GM12878 (cell line): ENCODE measurements at regions not wholly inside any gene's neighbourhood (a gene's known extent, or its start where the extent isn't known, plus 50 kb on each side); places are given as distances from the start of the nearest gene placed in this dataset.

Source experiments
- ATAC-seq: fragments of 200-7000 bp; cut with Tn5 transposase; 3 replicates; pipeline ENCODE4 v1.9.1; 2020; ENCODE audit warnings: mild to moderate bottlenecking, moderate library complexity
- BruUV-seq: library from RNA; stranded (reverse); fragments of 400-500 nt; replicated peaks from 2 replicates; lab custom pipeline; 2021; lab: Mats Ljungman, UMichigan
- CTCF ChIA-PET: fragments of 300-600 bp; sonication (Branson Sonifier 250); formaldehyde crosslinking; extraction: SDS; loops from one replicate; lab custom pipeline; 2021; ENCODE audit warnings: inconsistent platforms; lab: Yijun Ruan, JAX
- POLR2A ChIA-PET: fragments of 350-600 bp; formaldehyde crosslinking; extraction: SDS; loops from one replicate; lab custom pipeline; 2021; ENCODE audit warnings: inconsistent platforms; lab: Charles Lee
- RAD21 ChIA-PET: fragments of 300-600 bp; sonication (Branson Sonifier 250); formaldehyde crosslinking; loops from one replicate; lab custom pipeline; 2023; ENCODE audit warnings: antibody characterized with exemption; ENCODE audit not compliant: unreplicated experiment; lab: Charles Lee
- SMC1A ChIA-PET: fragments of 300-600 bp; sonication (Branson Sonifier 250); formaldehyde crosslinking; loops from one replicate; lab custom pipeline; 2023; ENCODE audit not compliant: unreplicated experiment, uncharacterized antibody; lab: Charles Lee
- DNase-seq: peaks from one replicate; pipeline ENCODE4 v3.0.0-alpha.2; 2011; ENCODE audit warnings: low read depth, low spot score
- FAIRE-seq: peaks from 3 replicates; lab custom pipeline; 2011; peaks lifted over from hg19 to GRCh38; lab: Jason Lieb, UNC
- H2AFZ ChIP-seq: 2 replicates; pipeline ENCODE4 v1.6.0; 2011; ENCODE audit warnings: low read depth, low read length, control low read depth; ENCODE audit not compliant: control insufficient read depth
- H3K27ac ChIP-seq: 2 replicates; pipeline ENCODE4 v1.5.1; 2011; ENCODE audit warnings: control low read depth; ENCODE audit not compliant: control insufficient read depth, insufficient read depth
- H3K27me3 ChIP-seq, 2 experiments: replicated peaks in 1 of 2; 2 replicates each; pipeline versions ENCODE4 v1.6.0 to v1.6.1; 2011; ENCODE audit warnings: low read length in 1 of 2; ENCODE audit not compliant: control insufficient read depth in 2 of 2, insufficient read depth in 2 of 2
- H3K36me3 ChIP-seq, 2 experiments: 2 replicates each; pipeline ENCODE4 v1.5.1; 2011; ENCODE audit warnings: low read length in 1 of 2; ENCODE audit not compliant: control insufficient read depth in 2 of 2, insufficient read depth in 2 of 2
- H3K4me1 ChIP-seq: 2 replicates; pipeline ENCODE4 v1.6.1; 2011; ENCODE audit warnings: mild to moderate bottlenecking, low read length, moderate library complexity, mixed read lengths; ENCODE audit not compliant: control insufficient read depth, insufficient read depth
- H3K4me2 ChIP-seq: 2 replicates; pipeline ENCODE4 v1.6.0; 2011; ENCODE audit warnings: control low read depth; ENCODE audit not compliant: control insufficient read depth, insufficient read depth
- H3K4me3 ChIP-seq: fragments of 200-600 bp; sonication (generic); 2 replicates; pipeline ENCODE4 v1.5.1; 2016
- H3K79me2 ChIP-seq: 2 replicates; pipeline ENCODE4 v1.6.0; 2011; ENCODE audit warnings: low read length; ENCODE audit not compliant: control insufficient read depth, insufficient read depth
- H3K9ac ChIP-seq: 2 replicates; pipeline ENCODE4 v1.8.0; 2011; ENCODE audit warnings: low read length, control low read depth, mixed read lengths; ENCODE audit not compliant: control insufficient read depth, insufficient read depth
- H3K9me3 ChIP-seq: replicated peaks from 3 replicates; pipeline ENCODE4 v1.5.1; 2011; ENCODE audit warnings: mild to moderate bottlenecking, low read length; ENCODE audit not compliant: control insufficient read depth, insufficient read depth
- H4K20me1 ChIP-seq: 2 replicates; pipeline ENCODE4 v1.6.0; 2011; ENCODE audit not compliant: control insufficient read depth, insufficient read depth
- BHLHE40 ChIP-seq, 2 experiments: fragments of 450-650 bp in 1 of 2; IDR thresholded peaks; 2 replicates each; pipeline ENCODE4 v1.6.1; 2011 to 2017; ENCODE audit warnings: low read depth in 2 of 2, borderline replicate concordance in 1 of 2, improper control_type of control experiment in 1 of 2, low read length in 1 of 2, mild to moderate bottlenecking in 1 of 2
- IRF4 ChIP-seq: IDR thresholded peaks from 2 replicates; pipeline ENCODE4 v1.6.1; 2011; ENCODE audit warnings: low read depth, low read length
- JUND ChIP-seq: IDR thresholded peaks from 2 replicates; pipeline ENCODE4 v1.6.1; 2012; ENCODE audit warnings: low read depth, mild to moderate bottlenecking, low read length, improper control_type of control experiment, moderate library complexity
- MEF2B ChIP-seq: fragments of 450-650 bp; IDR thresholded peaks from 2 replicates; pipeline ENCODE4 v1.6.1; 2018; ENCODE audit warnings: mild to moderate bottlenecking, moderate library complexity; ENCODE audit not compliant: partially characterized antibody, poor library complexity, severe bottlenecking
- RUNX3 ChIP-seq: IDR thresholded peaks from 2 replicates; pipeline ENCODE4 v1.6.1; 2012; ENCODE audit warnings: low read length, inconsistent platforms
- SIN3A ChIP-seq: IDR thresholded peaks from 2 replicates; pipeline ENCODE4 v1.6.1; 2012; ENCODE audit warnings: low read depth, low read length, improper control_type of control experiment
- SPI1 ChIP-seq: IDR thresholded peaks from 2 replicates; pipeline ENCODE4 v1.6.1; 2011; ENCODE audit warnings: low read depth, mild to moderate bottlenecking, low read length, moderate library complexity, borderline replicate concordance; ENCODE audit not compliant: insufficient read depth
- ZNF274 ChIP-seq: IDR thresholded peaks from one replicate; pipeline ENCODE4 v1.8.0; 2011; ENCODE audit not compliant: insufficient read length, insufficient read depth
- WGBS: methylation state at CpG from one replicate; pipeline ENCODE4 v1.1.6; 2016; ENCODE audit warnings: low lambda C conversion rate; ENCODE audit not compliant: insufficient replicate concordance, insufficient coverage; ENCODE audit errors: missing lambda C conversion rate; 5-methylcytosine and 5-hydroxymethylcytosine counted together
- in situ Hi-C: fragments of 300-500 bp; cut with MboI; formaldehyde crosslinking; loops from 9 replicates; pipeline ENCODE4 v1.14.3; 2018; ENCODE audit warnings: mixed read lengths
- intact Hi-C: fragments of 100-400 bp; cut with micrococcal nuclease; formaldehyde crosslinking; loops from one replicate; pipeline ENCODE4 v1.14.2; 2022; ENCODE audit not compliant: unreplicated experiment

- H3K9ac ChIP-seq: no peak overlapping the region
- WGBS: 33% methylated on average over 9 of the region's 9 CpGs
- CTCF ChIA-PET: interaction anchor here (0.6 kb wide), 1 partner anchor 552 kb away, joined by 3 read pairs; no protein-coding TSS in a partner anchor
- BruUV-seq: no TSS peak
- in situ Hi-C loops (no loop called here), intact Hi-C loops (no loop called here)
- H2AFZ ChIP-seq: no peak overlapping the region
- H3K27ac ChIP-seq: no peak overlapping the region
- H3K79me2 ChIP-seq: no peaks in the 10 kb centered on the region
- TF ChIP-seq JUND (no peak), RUNX3 (no peak), MEF2B (no peak), SPI1 (no peak), BHLHE40 (IDR thresholded peaks at IDR 0.05; ENCODE audit: borderline replicate concordance in 1 of 2, low read depth in 2 of 2, low read length in 1 of 2) (no peak)
- no peaks in the 10 kb centered on the region for H4K20me1 ChIP-seq
- no peaks in the 10 kb centered on the region for H3K36me3 ChIP-seq
- H3K4me1 ChIP-seq: no peaks in the 10 kb centered on the region
- no peak overlapping the region for H3K4me3 ChIP-seq
- no peaks in the 10 kb centered on the region for H3K27me3 ChIP-seq
- no peak for ATAC-seq
- POLR2A ChIA-PET: no interaction called here
- SMC1A ChIA-PET: no interaction called here
- DNase-seq: no peak
- H3K9me3 ChIP-seq: no peaks in the 10 kb centered on the region
- RAD21 ChIA-PET: interaction anchor here (0.6 kb wide), 1 partner anchor 131 kb away, joined by 5 read pairs; no protein-coding TSS in a partner anchor
- H3K4me2 ChIP-seq: no peak overlapping the region
- FAIRE-seq: no peak
Measured at GRCh38 chr10:85318809-85319807, 990.7 kb downstream of the CCSER2 start.

DNA sequence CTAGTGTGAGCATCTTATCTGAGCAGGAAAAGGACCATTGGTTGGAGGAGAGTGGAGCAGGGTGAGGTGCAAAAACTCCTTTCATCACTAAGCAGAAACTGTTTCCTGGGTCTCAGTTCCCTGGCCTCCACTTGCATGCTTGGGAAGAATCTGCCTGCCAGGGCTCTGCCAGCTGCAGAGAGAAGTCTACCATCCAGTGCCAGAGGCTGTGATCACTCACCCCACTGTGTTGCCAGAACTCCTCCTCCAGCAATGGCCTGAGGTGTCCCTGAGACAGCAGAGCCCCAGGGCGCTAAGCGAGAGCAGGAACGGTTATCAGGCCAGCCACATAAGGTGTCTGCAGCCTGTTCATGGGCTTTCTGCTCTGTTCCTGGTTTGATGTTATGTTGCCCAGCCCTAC lies 991.4 kb downstream of the CCSER2 start:
- in situ Hi-C loops (no loop called here), intact Hi-C loops (no loop called here)
- H3K4me2 ChIP-seq: no peak overlapping the region
- POLR2A ChIA-PET: no interaction called here
- DNase-seq (no peak), ATAC-seq (no peak), FAIRE-seq (no peak)
- no peak overlapping the region for H2AFZ ChIP-seq
- H3K4me3 ChIP-seq: no peak overlapping the region
- no peaks in the 10 kb centered on the region for H3K27me3 ChIP-seq
- no peaks in the 10 kb centered on the region for H3K79me2 ChIP-seq
- no peak overlapping the region for H3K27ac ChIP-seq
- RAD21 ChIA-PET: no interaction called here
- no peaks in the 10 kb centered on the region for H3K4me1 ChIP-seq
- SMC1A ChIA-PET: no interaction called here
- no peaks in the 10 kb centered on the region for H3K9me3 ChIP-seq
- no peak overlapping the region for H3K9ac ChIP-seq
- CTCF ChIA-PET: no interaction called here
- no peak for TF ChIP-seq IRF4
- TF ChIP-seq ZNF274: no peak
- no peak for TF ChIP-seq SIN3A
- no peaks in the 10 kb centered on the region for H3K36me3 ChIP-seq
- no peaks in the 10 kb centered on the region for H4K20me1 ChIP-seq
- WGBS: 50% methylated on average over 3 of the region's 3 CpGs
- BruUV-seq: no TSS peak
